ENCODE measurements at regions not wholly inside any gene's neighbourhood (a gene's known extent, or its start where the extent isn't known, plus 50 kb on each side); places are given as distances from the start of the nearest gene placed in this dataset.

DNA sequence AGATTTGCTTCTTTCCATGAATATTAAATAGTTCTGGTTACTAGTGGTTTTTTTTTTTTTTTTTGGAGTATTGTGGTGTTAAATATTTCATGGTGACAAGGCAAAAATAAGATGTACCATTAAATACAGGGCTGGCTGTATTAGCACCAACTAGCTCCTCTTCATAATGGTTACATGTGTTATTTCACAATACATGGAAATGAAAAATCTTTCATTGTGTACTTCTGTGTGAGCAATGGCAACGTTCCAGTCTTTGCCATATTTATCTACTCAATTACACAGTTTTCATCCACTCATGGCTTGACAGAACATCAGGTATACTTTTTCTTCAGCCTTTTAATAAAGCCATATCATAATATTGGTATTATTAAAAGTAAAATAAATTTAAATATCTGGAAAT is 394.7 kb upstream of the GRM3 start:
- H3K9me3 ChIP-seq, result no peaks in the 10 kb centered on the region
- no peak overlapping the region for H3K4me3 ChIP-seq (ENCODE audit: low read depth, low read length)
- POLR2A ChIA-PET, result no interaction called here
- intact Hi-C loops (cut with micrococcal nuclease; ENCODE audit: unreplicated experiment), result no loop called here
- BruUV-seq (replicated peaks), result no TSS peak
- DNase-seq, result no peak
- H3K36me3 ChIP-seq (ENCODE audit: control insufficient read depth, insufficient read depth, low read length), result no peaks in the 10 kb centered on the region
- CTCF ChIA-PET, result no interaction called here
- no peaks in the 10 kb centered on the region for H3K27me3 Mint-ChIP-seq (ENCODE audit: insufficient read depth, unreplicated experiment)
- no peaks in the 10 kb centered on the region for H3K9me3 Mint-ChIP-seq (ENCODE audit: unreplicated experiment)
- H3K27me3 ChIP-seq (replicated peaks; ENCODE audit: control insufficient read depth, insufficient read depth, low read length), result no peaks in the 10 kb centered on the region
- no peaks in the 10 kb centered on the region for H3K4me1 Mint-ChIP-seq (ENCODE audit: low read depth, unreplicated experiment)
- no peaks in the 10 kb centered on the region for H3K4me1 ChIP-seq
- TF ChIP-seq, protein P1, sequence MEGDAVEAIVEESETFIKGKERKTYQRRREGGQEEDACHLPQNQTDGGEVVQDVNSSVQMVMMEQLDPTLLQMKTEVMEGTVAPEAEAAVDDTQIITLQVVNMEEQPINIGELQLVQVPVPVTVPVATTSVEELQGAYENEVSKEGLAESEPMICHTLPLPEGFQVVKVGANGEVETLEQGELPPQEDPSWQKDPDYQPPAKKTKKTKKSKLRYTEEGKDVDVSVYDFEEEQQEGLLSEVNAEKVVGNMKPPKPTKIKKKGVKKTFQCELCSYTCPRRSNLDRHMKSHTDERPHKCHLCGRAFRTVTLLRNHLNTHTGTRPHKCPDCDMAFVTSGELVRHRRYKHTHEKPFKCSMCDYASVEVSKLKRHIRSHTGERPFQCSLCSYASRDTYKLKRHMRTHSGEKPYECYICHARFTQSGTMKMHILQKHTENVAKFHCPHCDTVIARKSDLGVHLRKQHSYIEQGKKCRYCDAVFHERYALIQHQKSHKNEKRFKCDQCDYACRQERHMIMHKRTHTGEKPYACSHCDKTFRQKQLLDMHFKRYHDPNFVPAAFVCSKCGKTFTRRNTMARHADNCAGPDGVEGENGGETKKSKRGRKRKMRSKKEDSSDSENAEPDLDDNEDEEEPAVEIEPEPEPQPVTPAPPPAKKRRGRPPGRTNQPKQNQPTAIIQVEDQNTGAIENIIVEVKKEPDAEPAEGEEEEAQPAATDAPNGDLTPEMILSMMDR (IDR thresholded peaks at IDR 0.05; ENCODE audit: insufficient read depth in 1 of 2, low read depth in 1 of 2, low read length in 1 of 2, severe bottlenecking in 1 of 2, unreplicated experiment in 1 of 2), result no peak
- H3K27ac Mint-ChIP-seq (ENCODE audit: unreplicated experiment), result no peak overlapping the region
- H3K4me3 Mint-ChIP-seq (ENCODE audit: unreplicated experiment), result no peak overlapping the region
- no peaks in the 10 kb centered on the region for H3K36me3 Mint-ChIP-seq (ENCODE audit: insufficient read depth, unreplicated experiment)

DNA sequence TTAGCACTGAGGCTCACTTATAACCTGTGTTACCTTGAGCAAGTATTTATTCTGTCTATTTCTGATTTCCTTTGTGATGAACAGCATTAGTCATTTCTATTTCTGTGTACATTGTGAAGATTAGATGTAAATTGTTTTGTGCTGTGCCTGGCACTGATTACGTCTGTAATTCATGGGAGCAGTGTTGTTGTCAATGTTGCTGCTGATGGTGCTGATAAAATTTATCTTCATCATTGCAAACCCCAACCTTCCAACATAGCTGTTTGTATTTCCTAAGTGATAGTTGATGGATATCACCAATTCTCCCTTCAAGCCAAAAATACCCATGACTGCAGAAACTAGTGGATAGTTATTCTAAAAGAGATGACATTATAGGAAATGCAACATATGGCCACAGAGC is 400.5 kb upstream of the GRM3 start:
- Histone ChIP-seq H3K4me1 (no peaks in the 10 kb centered on the region), H3K4me3 (ENCODE audit: low read depth, low read length) (no peak overlapping the region), H3K27me3 (replicated peaks; ENCODE audit: control insufficient read depth, insufficient read depth, low read length) (no peaks in the 10 kb centered on the region), H3K9me3 (no peaks in the 10 kb centered on the region), H3K36me3 (ENCODE audit: control insufficient read depth, insufficient read depth, low read length) (no peaks in the 10 kb centered on the region)
- Mint-ChIP-seq H3K36me3 (ENCODE audit: insufficient read depth, unreplicated experiment) (no peaks in the 10 kb centered on the region), H3K27ac (ENCODE audit: unreplicated experiment) (no peak overlapping the region), H3K4me3 (ENCODE audit: unreplicated experiment) (no peak overlapping the region), H3K9me3 (ENCODE audit: unreplicated experiment) (no peaks in the 10 kb centered on the region), H3K27me3 (ENCODE audit: insufficient read depth, unreplicated experiment) (peaks cover 5% of the 10 kb centered on the region), H3K4me1 (ENCODE audit: low read depth, unreplicated experiment) (no peaks in the 10 kb centered on the region)
- TF ChIP-seq, protein P1 (IDR thresholded peaks at IDR 0.05; ENCODE audit: insufficient read depth in 1 of 2, low read depth in 1 of 2, low read length in 1 of 2, severe bottlenecking in 1 of 2, unreplicated experiment in 1 of 2), result no peak
- ChIA-PET CTCF (no interaction called here), POLR2A (no interaction called here)
- no peak for DNase-seq
- intact Hi-C loops (cut with micrococcal nuclease; ENCODE audit: unreplicated experiment), result no loop called here
- BruUV-seq (replicated peaks), result no TSS peak

DNA sequence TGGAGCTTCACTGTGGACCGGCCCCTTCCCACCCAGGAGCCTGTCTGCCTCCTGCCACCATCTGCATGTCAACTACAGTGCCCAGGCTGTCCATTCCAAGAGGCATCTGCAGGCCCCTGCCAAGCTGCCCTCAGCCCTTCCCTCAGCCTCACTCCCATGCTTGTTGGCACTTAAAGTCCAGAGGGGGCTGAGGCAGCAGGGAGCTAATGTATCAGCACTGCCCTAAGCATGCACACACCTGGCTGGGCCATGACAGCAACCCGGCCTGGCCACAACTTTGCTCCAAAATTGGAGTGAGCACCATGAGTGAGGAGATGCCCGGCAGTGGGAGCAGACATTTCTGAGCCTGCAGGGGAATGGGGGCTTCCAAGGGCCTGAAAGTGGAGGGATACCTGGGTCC is 417.5 kb upstream of the GRM3 start:
- Histone ChIP-seq H3K36me3 (ENCODE audit: control insufficient read depth, insufficient read depth, low read length) (no peaks in the 10 kb centered on the region), H3K27me3 (replicated peaks; ENCODE audit: control insufficient read depth, insufficient read depth, low read length) (no peaks in the 10 kb centered on the region), H3K4me1 (no peaks in the 10 kb centered on the region), H3K4me3 (ENCODE audit: low read depth, low read length) (no peak overlapping the region), H3K9me3 (no peaks in the 10 kb centered on the region; the same call in 1 of the 2 replicates)
- peaks cover 23% of the 10 kb centered on the region for H3K9me3 Mint-ChIP-seq (ENCODE audit: unreplicated experiment)
- no peak overlapping the region for H3K27ac Mint-ChIP-seq (ENCODE audit: unreplicated experiment)
- TF ChIP-seq, protein P1 (IDR thresholded peaks at IDR 0.05; ENCODE audit: insufficient read depth in 1 of 2, low read depth in 1 of 2, low read length in 1 of 2, severe bottlenecking in 1 of 2, unreplicated experiment in 1 of 2), result no peak
- no peak overlapping the region for H3K4me3 Mint-ChIP-seq (ENCODE audit: unreplicated experiment)
- no peaks in the 10 kb centered on the region for H3K27me3 Mint-ChIP-seq (ENCODE audit: insufficient read depth, unreplicated experiment)
- CTCF ChIA-PET, result no interaction called here
- no peaks in the 10 kb centered on the region for H3K36me3 Mint-ChIP-seq (ENCODE audit: insufficient read depth, unreplicated experiment)
- no peaks in the 10 kb centered on the region for H3K4me1 Mint-ChIP-seq (ENCODE audit: low read depth, unreplicated experiment)
- BruUV-seq (replicated peaks), result no TSS peak
- intact Hi-C loops (cut with micrococcal nuclease; ENCODE audit: unreplicated experiment), result no loop called here
- no peak for DNase-seq
- POLR2A ChIA-PET, result no interaction called here

Data from Caco-2 (cell line).